SKM-1 treated with dmso at 0.1 percent for 144 hours (cell line): ENCODE measurements at regions not wholly inside any gene's neighbourhood (a gene's known extent, or its start where the extent isn't known, plus 50 kb on each side); places are given as distances from the start of the nearest gene placed in this dataset.

Experiments
- DNase-seq: peaks from one replicate; lab custom pipeline; 2025; ENCODE audit not compliant: unreplicated experiment; lab: John Stamatoyannopoulos, UW

DNA sequence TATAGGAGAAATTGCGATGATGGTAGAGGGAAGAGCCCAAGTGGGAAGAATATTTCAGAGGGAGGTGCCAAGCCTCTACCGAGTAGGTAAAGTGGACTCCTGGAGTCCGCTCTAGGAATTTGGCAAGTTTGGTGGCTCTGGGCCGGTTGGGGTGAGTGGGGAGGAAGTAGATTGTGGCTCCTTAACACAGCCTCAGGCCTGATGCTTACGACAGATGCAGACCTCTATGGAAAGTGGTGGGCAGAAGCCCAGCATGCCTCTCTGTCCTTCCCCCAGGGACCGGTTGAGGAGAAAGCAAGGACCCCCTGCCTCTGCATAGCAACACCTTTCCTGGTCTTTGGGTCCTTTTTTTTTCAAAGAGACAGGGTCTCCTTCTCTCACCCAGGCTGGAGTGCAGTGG, 55.9 kb upstream of the SIAH1 start:
- peak; percentile 42 for DNase-seq

DNA sequence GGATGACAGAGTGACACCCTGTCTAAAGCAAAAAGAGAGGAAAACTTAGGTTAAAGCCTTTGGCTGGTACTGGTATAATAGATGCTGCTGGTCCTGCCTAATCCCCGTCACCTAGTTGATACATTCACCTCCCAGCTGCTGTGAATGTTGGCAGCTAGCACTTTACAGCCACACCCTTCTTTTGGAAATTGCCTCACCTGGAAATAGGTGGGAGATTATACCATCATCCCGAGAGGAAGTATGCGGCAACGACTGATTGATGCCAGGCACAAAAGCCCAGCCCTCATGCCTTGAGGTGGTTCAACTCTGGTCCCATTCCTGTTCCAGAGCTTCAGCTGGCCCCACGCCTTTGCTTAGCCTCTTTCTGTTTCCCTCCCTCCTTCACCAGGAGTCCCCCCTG, 53.2 kb upstream of the SIAH1 start:
- DNase-seq = no peak

GRCh38 chr16:48435906-48436305, 50.7 kb upstream of the SIAH1 start:
- no peak for DNase-seq

GRCh38 chr16:48435318-48435680, 50.1 kb upstream of the SIAH1 start:
- DNase-seq = no peak
